Suppressor macrophage treated with lipopolysaccharide for 1 hour (primary cell): ENCODE measurements at regions not wholly inside any gene's neighbourhood (a gene's known extent, or its start where the extent isn't known, plus 50 kb on each side); places are given as distances from the start of the nearest gene placed in this dataset.

ENCODE experiments used
- DNase-seq, 3 donors: peaks; one replicate each; pipeline ENCODE4 v3.0.0-alpha.2; 2020 to 2022

DNA sequence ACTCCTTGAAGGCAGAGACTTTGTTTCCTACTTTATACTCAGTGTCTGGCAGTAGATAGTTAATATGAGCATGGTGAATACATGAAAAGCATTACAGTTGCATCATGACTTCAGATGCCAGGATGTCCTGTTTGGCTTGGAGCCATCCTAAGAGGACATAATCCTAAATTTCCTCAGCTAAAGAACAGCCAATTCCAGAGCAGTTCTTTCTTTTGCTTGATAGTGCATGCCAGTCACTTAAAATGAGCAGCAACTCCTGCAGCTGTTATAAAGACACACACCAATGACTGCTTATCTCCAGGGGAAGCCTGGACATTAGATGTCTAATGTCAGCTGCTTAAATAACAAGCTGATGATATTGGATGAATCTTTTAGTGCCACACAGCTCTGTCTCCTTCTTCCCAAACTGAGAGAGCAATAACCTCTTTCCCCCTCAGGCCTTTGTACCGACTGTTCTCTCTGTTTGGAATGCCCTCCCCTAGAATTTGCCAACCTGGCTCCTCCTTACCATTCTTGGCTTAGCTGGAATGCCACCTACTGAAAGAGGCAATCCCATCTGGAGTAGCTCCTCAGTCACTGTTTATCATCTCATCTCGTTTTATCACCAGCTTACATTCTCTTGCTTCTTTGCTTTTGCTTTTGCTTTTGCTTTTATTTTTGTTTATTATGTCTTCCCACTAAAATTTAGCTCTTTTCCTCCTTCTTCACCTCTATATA is 100.8 kb upstream of the USP38 start:
- no peak for DNase-seq

DNA sequence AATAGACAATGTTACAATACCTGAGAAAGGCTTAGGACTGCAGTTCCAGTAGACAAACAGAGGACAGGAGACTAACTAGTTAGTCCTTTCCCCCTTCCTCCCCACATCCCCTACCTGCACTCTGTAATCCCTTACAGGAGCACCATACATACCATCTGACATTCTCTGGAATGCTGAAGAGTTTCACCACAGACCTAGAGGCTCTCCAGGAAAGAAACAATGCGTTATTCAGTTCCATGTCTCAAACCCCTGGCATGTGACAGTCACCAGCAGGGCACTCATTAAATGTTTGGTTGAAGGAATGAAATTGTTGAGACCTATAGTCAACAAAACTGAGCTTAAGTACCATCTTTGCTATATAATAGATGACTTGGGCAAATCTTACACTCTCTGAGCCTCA is 100.2 kb upstream of the USP38 start:
- DNase-seq = no peak

DNA sequence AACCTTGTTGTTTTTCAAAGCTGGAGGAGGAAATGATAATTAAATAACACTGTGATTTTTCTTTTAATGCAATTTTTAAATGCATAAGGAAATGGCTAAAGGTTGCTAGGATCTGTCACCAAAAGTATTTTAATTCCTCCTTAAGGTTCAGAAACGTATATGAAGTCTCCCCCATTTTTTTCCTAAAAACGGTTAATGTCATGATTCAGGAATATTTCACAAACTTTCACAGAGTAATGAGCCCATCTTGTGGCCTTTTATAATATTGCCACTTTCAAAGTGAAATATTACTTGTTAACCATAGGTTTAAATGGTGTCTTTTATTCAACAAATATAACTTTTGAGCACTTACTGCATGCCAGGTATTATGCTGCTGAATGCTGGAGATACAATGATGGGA is 99.5 kb upstream of the USP38 start:
- peak; percentile 10 to 47 (median 46) for DNase-seq

DNA sequence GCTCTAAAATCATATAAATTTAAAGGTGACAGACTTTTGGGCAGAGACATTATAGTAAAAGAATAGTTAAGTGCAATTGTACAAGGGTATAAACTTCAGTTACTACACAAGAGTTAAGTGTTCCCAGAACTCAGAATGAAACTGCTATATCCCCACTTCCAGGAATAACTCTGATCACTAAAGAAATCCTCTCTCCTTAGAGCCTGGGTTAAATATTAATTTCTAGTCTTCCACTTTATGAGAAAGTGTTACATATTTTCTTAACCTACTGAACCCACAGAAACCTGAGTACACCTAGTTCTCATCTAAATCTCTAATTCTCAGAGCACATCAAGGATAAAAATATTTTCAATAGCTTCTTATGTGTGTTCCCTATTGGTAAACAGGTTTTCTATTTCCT is 99.1 kb upstream of the USP38 start:
- DNase-seq = no peak

DNA sequence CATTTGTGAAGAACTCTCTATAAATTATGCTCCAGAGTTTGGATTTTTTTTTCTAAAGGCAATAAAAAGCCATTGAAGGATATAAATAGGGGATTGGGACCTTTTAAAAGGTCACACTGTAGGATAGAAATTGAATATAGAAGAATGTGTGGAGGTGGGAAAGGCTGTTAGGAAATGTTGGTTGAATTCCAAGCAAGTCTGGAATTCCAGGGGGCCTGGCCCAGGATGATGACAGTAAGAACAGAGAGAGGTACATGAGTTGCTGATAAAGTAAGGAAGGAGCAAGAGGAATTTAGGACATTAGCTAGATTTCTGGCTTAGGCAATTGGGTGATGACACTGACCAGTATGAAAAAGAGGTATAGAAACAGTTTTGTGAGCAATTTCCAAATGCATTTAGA is 95.4 kb upstream of the USP38 start:
- no peak for DNase-seq

DNA sequence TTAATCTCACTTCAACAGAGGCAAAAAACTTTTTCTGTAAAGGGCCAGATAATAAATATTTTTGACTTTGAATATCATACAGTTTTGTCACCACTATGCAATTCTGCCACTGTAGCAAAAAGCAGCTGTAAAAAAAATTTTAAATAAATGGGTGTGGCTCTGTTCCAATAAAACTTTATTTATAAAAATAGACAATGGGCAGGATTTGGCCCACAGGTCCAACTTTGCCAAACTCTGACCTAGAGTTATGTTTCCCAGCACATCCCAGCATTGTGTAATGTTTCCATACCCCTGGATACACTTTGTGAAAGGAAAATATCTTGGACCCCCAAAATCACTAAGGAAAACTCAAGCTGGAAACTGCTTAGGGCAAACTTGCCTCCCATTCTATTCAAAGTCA is 94.9 kb upstream of the USP38 start:
- no peak for DNase-seq

DNA sequence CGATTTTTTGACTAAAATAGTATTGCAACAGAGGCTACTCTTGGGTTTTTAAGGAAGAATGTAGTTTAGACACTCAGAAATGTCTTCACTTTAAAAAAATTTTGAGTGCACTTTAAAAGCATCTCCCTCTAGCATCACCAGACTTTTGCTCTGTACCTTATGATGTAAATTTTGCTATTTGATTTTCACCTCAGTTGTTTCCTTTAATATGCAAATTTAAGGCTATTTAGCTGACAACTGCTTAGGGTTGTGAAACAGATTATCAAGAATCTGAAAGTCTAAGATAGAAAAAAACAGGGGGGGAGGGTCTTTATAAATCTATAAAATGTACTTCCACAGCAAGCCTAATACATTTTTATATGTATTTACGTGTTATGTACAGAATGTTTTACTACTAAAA is 92.9 kb upstream of the USP38 start:
- no peak for DNase-seq

DNA sequence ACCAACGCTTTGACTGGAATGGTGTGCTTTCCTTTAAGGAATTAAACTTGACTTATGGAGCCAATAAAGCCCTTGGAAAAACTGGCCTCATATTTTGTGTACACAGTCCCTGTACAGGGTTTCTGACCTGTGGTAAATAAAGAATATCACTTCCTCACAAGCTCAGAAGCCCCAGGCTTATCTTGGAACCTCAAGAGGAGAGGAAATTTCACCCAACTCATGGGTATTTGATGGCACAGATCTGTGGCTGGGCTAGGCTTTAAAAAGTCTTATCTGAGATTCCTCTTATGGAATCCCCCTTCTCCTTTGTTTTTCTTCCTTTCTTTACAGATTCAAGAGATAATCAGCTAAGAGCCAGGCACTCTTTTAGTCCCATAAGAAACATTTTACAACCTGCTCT is 89.3 kb upstream of the USP38 start:
- DNase-seq = no peak

DNA sequence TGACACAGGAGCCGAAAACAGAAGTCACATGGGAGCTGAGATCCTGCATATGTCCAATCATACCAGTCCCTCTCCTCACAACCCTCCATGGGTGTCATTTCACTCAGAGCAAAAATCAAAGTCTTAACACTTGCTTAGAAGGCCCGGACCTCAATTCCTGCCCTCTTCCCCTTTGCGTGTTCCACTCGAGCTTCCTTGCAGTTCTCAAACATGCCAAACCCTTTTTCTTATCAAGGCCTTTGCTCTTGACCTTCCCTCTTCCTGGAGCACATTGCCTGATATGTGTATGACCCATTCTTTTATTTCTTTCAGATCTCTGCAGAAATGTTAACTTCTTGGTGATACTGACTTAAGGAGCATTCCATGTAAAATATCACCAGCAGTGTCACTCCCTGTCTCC is 87.0 kb upstream of the USP38 start:
- no peak for DNase-seq

DNA sequence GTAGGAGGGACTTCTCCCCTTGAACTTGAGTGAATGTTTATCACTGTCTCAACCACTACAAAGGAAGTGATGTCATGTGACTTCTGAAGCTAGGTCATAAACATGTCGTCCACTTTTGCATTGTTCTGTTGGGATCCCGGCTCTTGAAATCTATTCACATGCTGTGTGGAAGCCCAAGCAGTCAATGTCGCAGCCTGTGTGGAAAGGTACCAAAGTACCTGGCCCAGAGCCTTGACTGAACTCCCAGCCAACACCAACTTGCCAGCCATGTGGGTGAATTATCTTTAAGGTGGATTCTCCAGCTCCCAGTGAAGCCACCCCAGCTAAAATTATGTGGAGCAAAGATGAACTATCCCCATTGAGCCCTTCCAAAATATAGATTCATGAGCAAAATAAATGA is 85.0 kb upstream of the USP38 start:
- no peak for DNase-seq

DNA sequence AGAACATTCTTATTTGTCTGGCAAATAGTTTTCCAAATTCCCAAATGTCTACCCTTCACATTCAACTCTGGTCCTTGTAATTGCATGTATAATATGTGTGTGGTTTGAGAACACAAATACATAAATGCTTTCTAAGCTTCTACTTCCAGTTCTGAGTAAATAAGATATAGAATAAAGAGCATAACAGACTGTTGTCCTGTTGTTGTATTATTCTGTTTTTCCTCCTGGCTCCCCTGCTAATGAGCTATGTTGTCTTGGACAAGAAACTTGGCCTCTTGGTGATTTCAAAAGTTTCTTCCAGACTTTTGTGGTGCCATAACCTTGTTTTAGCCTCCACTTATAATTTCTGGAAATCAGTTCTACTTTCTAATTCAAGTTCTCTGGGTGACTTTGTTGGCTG is 75.3 kb upstream of the USP38 start:
- DNase-seq = no peak

DNA sequence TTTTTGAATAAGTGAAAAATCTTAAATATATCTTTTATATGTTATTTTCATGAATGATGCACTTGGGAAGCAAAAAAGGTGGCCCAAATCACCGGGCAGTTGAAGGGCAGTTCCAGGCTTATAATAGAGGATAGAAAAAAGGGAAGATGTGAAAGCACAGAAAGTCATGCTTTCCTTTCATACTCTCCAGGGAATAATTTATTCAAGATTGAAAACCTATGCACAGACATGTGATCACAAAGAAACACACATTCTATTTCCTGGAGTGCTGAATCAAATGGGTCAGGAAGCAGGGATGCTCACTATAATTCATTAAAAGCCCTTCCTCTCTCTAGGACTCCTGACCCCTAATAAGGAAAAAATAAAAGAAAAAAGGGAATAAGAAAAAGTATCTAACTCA is 66.1 kb upstream of the USP38 start:
- DNase-seq = no peak

DNA sequence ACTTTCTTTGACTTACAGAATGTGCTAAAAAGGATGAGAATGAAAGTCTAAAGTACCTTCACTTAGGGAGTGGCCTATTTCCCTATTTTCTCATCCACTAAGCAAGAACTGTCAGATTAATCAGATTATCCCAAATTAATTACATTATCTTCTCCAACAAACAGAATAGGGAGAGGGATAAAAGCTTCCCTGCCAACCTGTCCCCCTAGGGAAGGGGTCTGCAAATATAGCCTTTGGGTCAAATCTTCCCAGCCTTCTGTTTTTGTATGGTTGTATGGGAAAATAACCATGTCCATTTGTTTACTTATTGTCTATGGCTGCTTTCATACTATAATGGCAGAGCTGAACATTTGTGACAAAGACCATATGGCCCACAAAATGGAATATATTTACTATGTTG is 57.1 kb upstream of the USP38 start:
- no peak for DNase-seq

DNA sequence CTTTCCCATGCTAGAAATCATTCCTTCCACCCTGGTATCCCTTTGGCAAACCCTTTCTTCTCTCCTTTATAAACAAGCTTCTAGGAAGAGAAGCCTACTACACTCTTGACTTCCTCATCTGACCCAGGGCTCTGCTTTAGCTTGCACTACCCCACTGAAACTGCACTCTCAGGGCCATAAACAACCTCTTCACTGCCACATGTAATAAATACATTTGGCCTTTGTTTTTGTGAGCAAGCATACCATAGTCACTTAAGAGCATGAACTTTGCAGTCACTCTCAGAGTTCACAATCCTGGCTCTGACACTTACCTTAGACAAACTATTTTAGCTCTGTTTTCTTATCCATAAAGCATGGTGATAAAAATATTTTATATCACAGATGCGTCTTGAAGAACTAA is 50.7 kb upstream of the USP38 start:
- DNase-seq = no peak
